ENCODE measurements at regions not wholly inside any gene's neighbourhood (a gene's known extent, or its start where the extent isn't known, plus 50 kb on each side); places are given as distances from the start of the nearest gene placed in this dataset.

DNA sequence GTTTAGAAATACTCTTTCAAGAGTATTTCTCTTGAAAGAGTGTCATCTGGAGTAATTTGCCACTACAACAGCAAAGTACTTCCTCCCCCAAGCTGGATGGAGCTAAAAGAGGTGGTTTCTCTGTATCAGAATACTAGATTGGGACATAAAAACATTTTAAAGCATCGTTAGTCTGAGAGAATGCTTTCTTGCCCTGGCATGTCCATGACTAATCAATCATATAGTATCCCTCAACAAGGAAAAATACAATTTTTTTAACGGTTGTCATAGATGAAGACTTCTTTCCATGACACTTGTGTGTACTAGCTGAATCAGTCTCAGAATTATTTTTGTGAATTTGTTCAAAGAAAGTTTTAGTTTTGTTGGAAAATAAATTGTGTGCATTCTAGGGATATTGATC is 237.9 kb downstream of the NEBL start:
- no peak overlapping the region for H2AK5ac ChIP-seq (ENCODE audit: low read depth, low read length)
- in situ Hi-C loops (cut with MboI; ENCODE audit: low sequenced_read_pairs) (no loop called here), dilution Hi-C loops (cut with HindIII; ENCODE audit: low sequenced_read_pairs, unreplicated experiment) (no loop called here), intact Hi-C loops (cut with micrococcal nuclease) (no loop called here)
- H3K9me3 ChIP-seq (ENCODE audit: control insufficient read depth, insufficient read depth, low read length), result peaks cover 8% of the 10 kb centered on the region; the same call in 1 of the 2 replicates
- no peak overlapping the region for H3K4me2 ChIP-seq (ENCODE audit: low read depth, low read length)
- H2BK15ac ChIP-seq (ENCODE audit: low read depth, low read length), result no peak overlapping the region
- no peak overlapping the region for H3K27ac ChIP-seq (ENCODE audit: insufficient read depth, low read length)
- no peaks in the 10 kb centered on the region for H3K9me1 ChIP-seq (ENCODE audit: insufficient read depth, low read length)
- no peak overlapping the region for H2AK9ac ChIP-seq (replicated peaks; ENCODE audit: low read depth, low read length, poor library complexity)
- no peaks in the 10 kb centered on the region for H3K4me1 ChIP-seq (ENCODE audit: control insufficient read depth, insufficient read depth, low read length)
- no peak overlapping the region for H2BK5ac ChIP-seq (ENCODE audit: low read depth, low read length, poor library complexity, severe bottlenecking)
- no peak overlapping the region for H2BK120ac ChIP-seq (ENCODE audit: low read depth, low read length)
- no peak overlapping the region for H3K14ac ChIP-seq (replicated peaks; ENCODE audit: low read depth, low read length)
- DNase-seq (no peak), ATAC-seq (ENCODE audit: low read depth) (no peak)
- no peaks in the 10 kb centered on the region for H3K79me1 ChIP-seq (ENCODE audit: low read depth in 1 of 2, low read length in 2 of 2)
- H3K23ac ChIP-seq (ENCODE audit: low read depth, low read length), result no peak overlapping the region
- no CpG with 5 or more reads among the region's 2 CpGs for WGBS, 2 experiments (ENCODE audit: extremely low coverage in 2 of 2, insufficient read length in 1 of 2)
- H3K27me3 ChIP-seq (ENCODE audit: control insufficient read depth, insufficient read depth, low read length), result no peaks in the 10 kb centered on the region
- TF ChIP-seq MXI1 (IDR thresholded peaks at IDR 0.05; ENCODE audit: borderline replicate concordance, low read depth, low read length) (no peak), RCOR1 (IDR thresholded peaks at IDR 0.05; ENCODE audit: insufficient replicate concordance, low read length) (no peak), MAFK (IDR thresholded peaks at IDR 0.05; ENCODE audit: low read depth, low read length) (no peak), BHLHE40 (IDR thresholded peaks at IDR 0.05; ENCODE audit: low read depth, low read length) (no peak), MAZ (IDR thresholded peaks at IDR 0.05; ENCODE audit: borderline replicate concordance, low read depth, low read length) (no peak), ELK1 (IDR thresholded peaks at IDR 0.05; ENCODE audit: borderline replicate concordance, low read depth, low read length) (no peak), RAD21 (IDR thresholded peaks at IDR 0.05; ENCODE audit: low read length) (no peak), CHD1 (IDR thresholded peaks at IDR 0.05; ENCODE audit: low read depth, low read length) (no peak), SMC3 (IDR thresholded peaks at IDR 0.05; ENCODE audit: low read depth, low read length) (no peak), POLR2A (IDR thresholded peaks at IDR 0.05; ENCODE audit: low read depth, low read length) (no peak)
- TF ChIP-seq, protein P1, sequence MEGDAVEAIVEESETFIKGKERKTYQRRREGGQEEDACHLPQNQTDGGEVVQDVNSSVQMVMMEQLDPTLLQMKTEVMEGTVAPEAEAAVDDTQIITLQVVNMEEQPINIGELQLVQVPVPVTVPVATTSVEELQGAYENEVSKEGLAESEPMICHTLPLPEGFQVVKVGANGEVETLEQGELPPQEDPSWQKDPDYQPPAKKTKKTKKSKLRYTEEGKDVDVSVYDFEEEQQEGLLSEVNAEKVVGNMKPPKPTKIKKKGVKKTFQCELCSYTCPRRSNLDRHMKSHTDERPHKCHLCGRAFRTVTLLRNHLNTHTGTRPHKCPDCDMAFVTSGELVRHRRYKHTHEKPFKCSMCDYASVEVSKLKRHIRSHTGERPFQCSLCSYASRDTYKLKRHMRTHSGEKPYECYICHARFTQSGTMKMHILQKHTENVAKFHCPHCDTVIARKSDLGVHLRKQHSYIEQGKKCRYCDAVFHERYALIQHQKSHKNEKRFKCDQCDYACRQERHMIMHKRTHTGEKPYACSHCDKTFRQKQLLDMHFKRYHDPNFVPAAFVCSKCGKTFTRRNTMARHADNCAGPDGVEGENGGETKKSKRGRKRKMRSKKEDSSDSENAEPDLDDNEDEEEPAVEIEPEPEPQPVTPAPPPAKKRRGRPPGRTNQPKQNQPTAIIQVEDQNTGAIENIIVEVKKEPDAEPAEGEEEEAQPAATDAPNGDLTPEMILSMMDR (conservative IDR thresholded peaks at IDR 0.05; ENCODE audit: low read depth, low read length), result no peak
- no peaks in the 10 kb centered on the region for H3K36me3 ChIP-seq (ENCODE audit: control insufficient read depth, insufficient read depth, low read length)
- no peak overlapping the region for H3K4ac ChIP-seq (ENCODE audit: low read depth, low read length)
- BruUV-seq (replicated peaks), result no TSS peak
- no peak overlapping the region for H2BK20ac ChIP-seq (ENCODE audit: low read depth, low read length)
- H2AFZ ChIP-seq (replicated peaks; ENCODE audit: low read length, poor library complexity), result no peak overlapping the region
- H3K56ac ChIP-seq (ENCODE audit: extremely low read depth, insufficient read depth, low read length), result no peak overlapping the region
- ChIA-PET CTCF (no interaction called here), POLR2A (ENCODE audit: unreplicated experiment) (no interaction called here)
- no peak overlapping the region for H3K9ac ChIP-seq (ENCODE audit: low read depth, low read length)
- H4K5ac ChIP-seq (ENCODE audit: low read depth, low read length), result no peak overlapping the region
- H4K20me1 ChIP-seq (ENCODE audit: insufficient read depth, low read length), result no peaks in the 10 kb centered on the region
- H3K4me3 ChIP-seq (ENCODE audit: insufficient read depth, low read depth, low read length), result no peak overlapping the region
- no peak overlapping the region for H4K8ac ChIP-seq (ENCODE audit: low read depth in 2 of 2, low read length in 2 of 2)
- no peak overlapping the region for H4K91ac ChIP-seq (ENCODE audit: insufficient read depth, low read depth, low read length)
- H3K18ac ChIP-seq (ENCODE audit: low read depth, low read length), result no peak overlapping the region

Measured in IMR-90 (cell line).